Stomach (tissue), 4 donors: ENCODE measurements at regions not wholly inside any gene's neighbourhood (a gene's known extent, or its start where the extent isn't known, plus 50 kb on each side); places are given as distances from the start of the nearest gene placed in this dataset.

Source experiments
- EP300 ChIP-seq: sonication (generic); formaldehyde crosslinking; IDR thresholded peaks from one replicate; pipeline ENCODE4 v1.6.1; 2017; ENCODE audit warnings: antibody characterized with exemption
- TF ChIP-seq, protein P1 (sequence below), 7 experiments: fragments of 450-650 bp in 4 of 7; fragments of 200-600 bp in 3 of 7; sonication (generic) in 3 of 7; IDR thresholded peaks; one replicate each; pipeline ENCODE4 v1.5.1; 2016 to 2019; ENCODE audit warnings: antibody characterized with exemption in 7 of 7, control low read depth in 2 of 7, mild to moderate bottlenecking in 1 of 7

GRCh38 chr4:152223600-152223999, 312.3 kb downstream of the FBXW7 start:
- TF ChIP-seq, protein P1, sequence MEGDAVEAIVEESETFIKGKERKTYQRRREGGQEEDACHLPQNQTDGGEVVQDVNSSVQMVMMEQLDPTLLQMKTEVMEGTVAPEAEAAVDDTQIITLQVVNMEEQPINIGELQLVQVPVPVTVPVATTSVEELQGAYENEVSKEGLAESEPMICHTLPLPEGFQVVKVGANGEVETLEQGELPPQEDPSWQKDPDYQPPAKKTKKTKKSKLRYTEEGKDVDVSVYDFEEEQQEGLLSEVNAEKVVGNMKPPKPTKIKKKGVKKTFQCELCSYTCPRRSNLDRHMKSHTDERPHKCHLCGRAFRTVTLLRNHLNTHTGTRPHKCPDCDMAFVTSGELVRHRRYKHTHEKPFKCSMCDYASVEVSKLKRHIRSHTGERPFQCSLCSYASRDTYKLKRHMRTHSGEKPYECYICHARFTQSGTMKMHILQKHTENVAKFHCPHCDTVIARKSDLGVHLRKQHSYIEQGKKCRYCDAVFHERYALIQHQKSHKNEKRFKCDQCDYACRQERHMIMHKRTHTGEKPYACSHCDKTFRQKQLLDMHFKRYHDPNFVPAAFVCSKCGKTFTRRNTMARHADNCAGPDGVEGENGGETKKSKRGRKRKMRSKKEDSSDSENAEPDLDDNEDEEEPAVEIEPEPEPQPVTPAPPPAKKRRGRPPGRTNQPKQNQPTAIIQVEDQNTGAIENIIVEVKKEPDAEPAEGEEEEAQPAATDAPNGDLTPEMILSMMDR (IDR thresholded peaks at IDR 0.05) = no peak
- no peak for TF ChIP-seq EP300
